Smooth muscle cell (in vitro differentiated cells): ENCODE measurements at regions not wholly inside any gene's neighbourhood (a gene's known extent, or its start where the extent isn't known, plus 50 kb on each side); places are given as distances from the start of the nearest gene placed in this dataset.

Experiments used
- DNase-seq: peaks from one replicate; lab custom pipeline; 2025; ENCODE audit not compliant: unreplicated experiment; lab: John Stamatoyannopoulos, UW
- H2AFZ ChIP-seq: fragments of 200-600 bp; sonication (generic); 2 replicates; pipeline ENCODE4 v1.6.0; 2016; ENCODE audit warnings: antibody characterized with exemption, low read depth, mild to moderate bottlenecking
- H3F3A ChIP-seq: fragments of 200-600 bp; sonication (generic); 2 replicates; pipeline ENCODE4 v1.6.0; 2017; ENCODE audit warnings: antibody characterized with exemption, low read depth
- H3K27ac ChIP-seq: fragments of 200-600 bp; sonication (generic); 2 replicates; pipeline ENCODE4 v1.5.1; 2016; ENCODE audit warnings: low read depth, mild to moderate bottlenecking
- H3K27me3 ChIP-seq: fragments of 200-600 bp; sonication (generic); 2 replicates; pipeline ENCODE4 v1.6.1; 2016; ENCODE audit warnings: low read depth, mild to moderate bottlenecking
- H3K36me3 ChIP-seq: fragments of 200-600 bp; sonication (generic); 2 replicates; pipeline ENCODE4 v1.5.1; 2016; ENCODE audit warnings: low read depth
- H3K4me1 ChIP-seq: fragments of 200-600 bp; sonication (generic); 2 replicates; pipeline ENCODE4 v1.5.1; 2016; ENCODE audit warnings: low read depth
- H3K4me2 ChIP-seq: fragments of 200-600 bp; sonication (generic); 2 replicates; pipeline ENCODE4 v1.6.0; 2016; ENCODE audit warnings: mild to moderate bottlenecking
- H3K4me3 ChIP-seq: fragments of 200-600 bp; sonication (generic); 2 replicates; pipeline ENCODE4 v1.5.1; 2016; ENCODE audit warnings: mild to moderate bottlenecking
- H3K79me2 ChIP-seq: fragments of 200-600 bp; sonication (generic); 2 replicates; pipeline ENCODE4 v1.6.0; 2016; ENCODE audit warnings: low read depth, mild to moderate bottlenecking
- H3K9ac ChIP-seq: fragments of 200-600 bp; sonication (generic); 2 replicates; pipeline ENCODE4 v1.6.0; 2016; ENCODE audit warnings: low read depth
- H3K9me3 ChIP-seq: fragments of 200-600 bp; sonication (generic); replicated peaks from 2 replicates; pipeline ENCODE4 v1.5.1; 2016; ENCODE audit warnings: low read depth
- H4K20me1 ChIP-seq: fragments of 200-600 bp; sonication (generic); 2 replicates; pipeline ENCODE4 v1.6.0; 2016; ENCODE audit warnings: low read depth
- CTCF ChIP-seq: fragments of 200-600 bp; sonication (generic); IDR thresholded peaks from 2 replicates; pipeline ENCODE4 v1.5.1; 2017; ENCODE audit warnings: borderline replicate concordance, mild to moderate bottlenecking, antibody characterized with exemption; ENCODE audit not compliant: insufficient read depth, poor library complexity, severe bottlenecking
- WGBS: methylation state at CpG from one replicate; pipeline ENCODE4 v1.1.7; 2016; ENCODE audit warnings: low lambda C conversion rate; 5-methylcytosine and 5-hydroxymethylcytosine counted together

GRCh38 chr10:8893102-8893501, 838.6 kb downstream of the GATA3 start:
- no peak overlapping the region for H3K4me3 ChIP-seq
- no peaks in the 10 kb centered on the region for H3K79me2 ChIP-seq
- H3F3A ChIP-seq, result no peaks in the 10 kb centered on the region
- no peaks in the 10 kb centered on the region for H3K36me3 ChIP-seq
- no peaks in the 10 kb centered on the region for H4K20me1 ChIP-seq
- no peak overlapping the region for H3K9ac ChIP-seq
- no peaks in the 10 kb centered on the region for H3K4me1 ChIP-seq
- H3K9me3 ChIP-seq, result no peaks in the 10 kb centered on the region
- no peak for TF ChIP-seq CTCF
- DNase-seq, result no peak
- H3K27me3 ChIP-seq, result no peaks in the 10 kb centered on the region
- 91% methylated on average over 3 of the region's 3 CpGs for WGBS
- H2AFZ ChIP-seq, result no peak overlapping the region
- no peak overlapping the region for H3K4me2 ChIP-seq
- no peak overlapping the region for H3K27ac ChIP-seq

GRCh38 chr10:8894148-8894547, 839.7 kb downstream of the GATA3 start:
- no peak for DNase-seq
- H3K36me3 ChIP-seq, result no peaks in the 10 kb centered on the region
- no peaks in the 10 kb centered on the region for H3K4me1 ChIP-seq
- H3K27me3 ChIP-seq, result no peaks in the 10 kb centered on the region
- no peaks in the 10 kb centered on the region for H3K79me2 ChIP-seq
- no peak overlapping the region for H2AFZ ChIP-seq
- no peaks in the 10 kb centered on the region for H3F3A ChIP-seq
- WGBS, result 85% methylated on average over 4 of the region's 4 CpGs
- no peak overlapping the region for H3K9ac ChIP-seq
- no peaks in the 10 kb centered on the region for H4K20me1 ChIP-seq
- H3K27ac ChIP-seq, result no peak overlapping the region
- TF ChIP-seq CTCF, result no peak
- no peak overlapping the region for H3K4me2 ChIP-seq
- H3K9me3 ChIP-seq, result no peaks in the 10 kb centered on the region
- H3K4me3 ChIP-seq, result no peak overlapping the region

GRCh38 chr10:8897769-8898168, 843.3 kb downstream of the GATA3 start:
- H3K4me3 ChIP-seq, result no peak overlapping the region
- H3K79me2 ChIP-seq, result no peaks in the 10 kb centered on the region
- H3F3A ChIP-seq, result no peaks in the 10 kb centered on the region
- no peak overlapping the region for H2AFZ ChIP-seq
- H3K27ac ChIP-seq, result no peak overlapping the region
- DNase-seq, result no peak
- H3K27me3 ChIP-seq, result no peaks in the 10 kb centered on the region
- no peak overlapping the region for H3K9ac ChIP-seq
- 89% methylated on average over 5 of the region's 5 CpGs for WGBS
- H3K36me3 ChIP-seq, result no peaks in the 10 kb centered on the region
- no peak overlapping the region for H3K4me2 ChIP-seq
- no peaks in the 10 kb centered on the region for H3K4me1 ChIP-seq
- H4K20me1 ChIP-seq, result no peaks in the 10 kb centered on the region
- TF ChIP-seq CTCF, result no peak
- H3K9me3 ChIP-seq, result no peaks in the 10 kb centered on the region

- no peaks in the 10 kb centered on the region for H3K9me3 ChIP-seq
- 61% methylated on average over 2 of the region's 2 CpGs for WGBS
- no peak for TF ChIP-seq CTCF
Measured at GRCh38 chr10:8898745-8899330, 844.4 kb downstream of the GATA3 start.

More at GRCh38 chr10:8898745-8899330, 844.4 kb downstream of the GATA3 start:
- no peaks in the 10 kb centered on the region for H4K20me1 ChIP-seq
- no peak overlapping the region for H3K9ac ChIP-seq
- H3K27ac ChIP-seq, result no peak overlapping the region
- H3K4me3 ChIP-seq, result no peak overlapping the region
- H3K4me1 ChIP-seq, result no peaks in the 10 kb centered on the region
- no peak for DNase-seq
- H3K79me2 ChIP-seq, result no peaks in the 10 kb centered on the region
- no peak overlapping the region for H3K4me2 ChIP-seq
- H3K27me3 ChIP-seq, result no peaks in the 10 kb centered on the region
- no peak overlapping the region for H2AFZ ChIP-seq
- H3K36me3 ChIP-seq, result no peaks in the 10 kb centered on the region
- H3F3A ChIP-seq, result no peaks in the 10 kb centered on the region
